ENCODE measurements at regions not wholly inside any gene's neighbourhood (a gene's known extent, or its start where the extent isn't known, plus 50 kb on each side); places are given as distances from the start of the nearest gene placed in this dataset.

DNA sequence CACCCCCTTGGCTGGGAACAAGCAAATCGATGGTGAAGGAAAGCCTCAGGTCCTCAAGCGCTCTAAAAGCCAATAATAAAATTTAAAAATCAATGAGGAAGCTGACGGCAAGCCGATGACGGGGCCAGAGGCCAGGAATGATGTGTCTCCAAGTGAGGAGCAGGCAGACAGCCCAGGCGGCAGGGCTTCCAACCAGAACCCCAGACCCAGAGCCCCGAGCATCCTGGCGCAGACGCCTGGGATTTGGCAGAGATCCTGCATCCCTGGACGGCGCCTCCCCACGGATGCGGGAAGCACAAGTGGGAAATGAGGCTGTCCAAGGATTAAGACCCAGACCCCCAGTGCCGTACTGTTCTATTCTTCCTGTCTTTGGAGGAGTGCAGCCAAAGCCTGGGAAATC, 123.0 kb upstream of the PROK2 start:
- DNase-seq = peak in 26 of 51 donors; percentile 4 to 52 (median 20)

DNA sequence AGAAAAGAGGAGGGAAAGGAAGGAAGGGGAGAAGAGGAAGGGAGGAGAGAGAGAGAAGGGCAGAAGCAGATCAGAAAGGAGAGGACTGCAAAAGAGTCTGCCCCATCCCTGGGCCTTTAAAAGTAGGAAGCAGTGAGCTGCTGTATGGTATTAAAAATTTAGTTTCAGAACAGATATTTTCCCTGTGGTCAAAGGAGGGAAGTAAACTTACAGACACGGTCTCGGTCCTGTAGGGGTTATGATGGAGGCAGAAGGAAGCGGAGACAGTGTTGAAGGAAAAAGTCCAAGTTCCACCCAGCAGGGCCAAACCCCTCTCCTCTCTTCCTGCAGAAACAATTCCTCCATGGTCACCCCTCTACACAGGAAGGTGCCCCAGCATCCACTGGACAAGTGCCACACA, 122.0 kb upstream of the PROK2 start:
- no peak for DNase-seq

DNA sequence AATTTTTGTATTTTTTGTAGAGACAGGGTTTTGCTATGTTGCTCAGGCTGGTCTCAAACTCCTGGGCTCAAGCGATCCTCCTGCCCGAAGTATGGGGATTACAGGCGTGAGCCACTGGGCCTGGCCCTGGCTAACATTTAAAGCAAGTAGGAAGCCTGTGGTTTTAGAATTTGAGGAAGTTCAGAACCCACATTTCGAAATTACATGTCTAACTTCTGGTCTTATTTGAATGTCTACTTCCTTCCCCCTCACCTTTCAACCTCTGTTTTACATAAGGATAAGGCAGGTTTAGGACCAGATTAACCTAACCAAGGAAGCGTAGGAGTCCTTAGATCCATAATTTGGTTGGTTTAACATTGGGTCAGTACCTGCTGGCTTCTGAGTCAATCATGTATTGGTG, 120.5 kb upstream of the PROK2 start:
- peak in 3 of 51 donors; percentile 2 to 4 (median 4) for DNase-seq

DNA sequence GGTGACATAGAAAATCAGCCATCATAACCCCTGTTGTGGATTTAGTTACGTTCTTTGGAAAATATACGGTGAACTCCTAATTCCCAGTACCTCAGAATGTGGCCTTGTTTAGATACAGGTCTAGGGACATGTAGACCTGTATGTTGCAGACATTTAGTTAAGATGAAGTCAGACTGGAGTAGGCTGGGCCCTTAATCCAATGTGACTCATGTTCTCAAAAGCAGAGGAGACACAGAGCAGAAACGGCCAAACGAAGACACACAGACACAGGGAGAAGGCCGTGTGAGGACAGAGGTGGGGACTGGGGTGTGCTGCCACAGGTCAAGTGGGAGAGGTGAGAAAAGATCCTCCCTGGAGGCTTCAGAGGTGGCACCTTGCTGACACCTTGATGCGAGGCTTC, 119.0 kb upstream of the PROK2 start:
- DNase-seq = no peak

DNA sequence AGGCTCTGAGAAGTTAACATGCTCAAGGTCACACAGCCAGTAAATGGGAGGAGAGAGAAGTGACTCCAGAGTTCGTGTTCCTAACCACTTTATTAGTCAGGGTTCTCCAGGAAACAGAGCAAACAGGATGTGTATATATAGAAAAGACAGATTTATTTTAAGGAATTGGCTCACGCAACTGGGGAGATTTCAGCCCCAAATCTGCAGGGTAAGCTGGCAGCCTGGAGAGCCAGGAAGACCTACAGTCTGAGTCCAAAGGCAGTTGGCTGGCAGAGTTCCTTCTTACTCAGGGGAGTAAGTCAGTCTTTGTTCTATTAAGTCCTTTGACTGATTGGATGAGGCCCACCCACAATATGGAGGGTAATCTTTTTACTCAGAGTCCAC, 118.2 kb upstream of the PROK2 start:
- DNase-seq = peak in 1 of 51 donors; percentile 2

DNA sequence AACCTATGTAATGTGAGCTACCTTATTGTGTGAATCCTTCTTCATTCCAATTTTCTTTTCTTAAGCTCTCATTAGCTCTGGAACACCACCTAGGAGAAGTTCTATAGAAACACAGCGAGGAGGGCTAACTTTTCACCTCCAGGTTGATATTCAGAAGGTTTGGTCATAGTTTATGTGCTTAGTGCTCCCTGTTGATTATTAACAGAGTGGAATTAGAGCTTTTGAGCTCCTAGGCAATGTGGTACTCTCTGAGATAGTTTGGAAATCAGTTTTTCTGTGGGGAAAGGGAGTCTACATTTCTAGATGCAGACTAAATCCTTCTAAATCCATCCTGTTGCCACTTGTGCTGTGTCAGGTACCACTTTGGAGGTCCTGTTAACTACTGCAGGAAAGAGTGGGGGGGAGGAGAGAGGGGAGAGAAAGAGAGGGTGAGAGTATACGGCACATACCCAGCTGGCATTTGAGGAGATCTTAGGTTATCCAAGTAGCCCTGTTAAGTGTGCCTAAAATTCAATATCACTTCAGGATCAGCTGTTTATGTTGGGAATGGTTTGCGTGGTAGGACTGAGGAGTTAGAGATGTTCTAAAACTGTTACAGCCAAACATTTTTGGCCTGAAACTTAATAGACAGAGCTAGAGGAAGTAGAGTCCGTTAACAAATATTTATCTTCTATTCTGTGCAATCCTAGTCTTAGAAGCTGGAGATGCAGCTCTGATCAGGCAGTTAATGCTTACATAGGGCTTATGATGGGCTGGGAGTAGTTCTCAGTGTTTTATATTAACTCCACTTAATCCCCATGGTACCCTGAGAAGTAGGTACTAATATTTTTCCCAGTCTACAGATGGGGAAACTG, 117.5 kb upstream of the PROK2 start:
- no peak for DNase-seq

DNA sequence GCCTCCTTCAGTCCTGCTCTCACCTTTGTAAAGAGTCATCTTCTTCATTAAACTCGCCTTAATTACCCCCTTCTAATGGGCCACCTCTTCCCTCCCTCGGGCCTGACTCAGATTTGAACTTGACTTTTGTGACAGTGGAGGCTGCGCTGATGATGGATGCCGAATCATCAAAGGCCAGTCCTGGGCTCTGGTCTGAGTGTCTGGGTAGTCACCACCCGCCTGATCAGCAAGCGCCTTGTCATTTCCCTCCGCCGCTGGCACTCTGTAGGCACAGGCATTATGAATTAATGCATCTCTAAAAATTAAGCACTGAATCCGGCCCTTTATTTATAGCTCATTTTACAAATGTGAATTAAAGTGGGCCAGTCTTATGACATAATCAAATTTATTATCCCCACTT, 116.7 kb upstream of the PROK2 start:
- DNase-seq = no peak

DNA sequence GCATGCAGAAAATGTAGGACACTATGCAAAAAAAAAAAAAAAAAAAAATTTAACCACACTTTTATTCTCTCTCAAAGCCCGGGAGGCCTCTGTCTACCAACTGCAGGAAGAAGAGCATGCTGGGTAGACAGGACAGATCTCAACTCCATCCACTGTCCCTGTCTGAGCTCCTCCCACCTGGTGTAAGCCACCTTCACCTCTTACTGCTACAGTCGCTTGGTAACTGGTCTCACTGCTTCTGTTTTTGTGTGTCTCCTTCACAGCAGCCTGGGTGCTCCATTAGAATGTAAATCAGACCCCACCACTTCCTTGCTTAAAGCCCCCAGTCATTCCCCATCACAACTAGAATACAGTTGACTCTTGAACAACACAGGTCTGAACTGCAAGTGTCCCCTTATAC, 115.1 kb upstream of the PROK2 start:
- DNase-seq = no peak

DNA sequence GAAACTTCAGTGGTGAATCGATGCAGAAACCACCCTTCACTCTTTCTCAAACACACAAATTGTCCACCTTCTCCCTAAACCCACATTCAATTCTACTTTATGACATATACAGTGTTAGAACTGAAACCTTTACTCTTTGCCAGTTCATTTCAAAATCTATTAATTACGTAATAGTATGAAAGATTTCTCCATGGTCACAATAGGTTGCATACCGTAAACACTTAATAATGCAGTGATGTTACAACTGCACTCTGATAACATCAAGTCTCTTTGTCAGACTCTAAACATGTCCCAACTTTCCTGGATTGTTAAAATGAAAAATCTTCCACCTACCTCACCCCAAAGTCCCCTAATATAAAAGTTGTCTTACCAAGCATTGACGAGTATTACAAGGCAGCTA, 111.8 kb upstream of the PROK2 start:
- no peak for DNase-seq

DNA sequence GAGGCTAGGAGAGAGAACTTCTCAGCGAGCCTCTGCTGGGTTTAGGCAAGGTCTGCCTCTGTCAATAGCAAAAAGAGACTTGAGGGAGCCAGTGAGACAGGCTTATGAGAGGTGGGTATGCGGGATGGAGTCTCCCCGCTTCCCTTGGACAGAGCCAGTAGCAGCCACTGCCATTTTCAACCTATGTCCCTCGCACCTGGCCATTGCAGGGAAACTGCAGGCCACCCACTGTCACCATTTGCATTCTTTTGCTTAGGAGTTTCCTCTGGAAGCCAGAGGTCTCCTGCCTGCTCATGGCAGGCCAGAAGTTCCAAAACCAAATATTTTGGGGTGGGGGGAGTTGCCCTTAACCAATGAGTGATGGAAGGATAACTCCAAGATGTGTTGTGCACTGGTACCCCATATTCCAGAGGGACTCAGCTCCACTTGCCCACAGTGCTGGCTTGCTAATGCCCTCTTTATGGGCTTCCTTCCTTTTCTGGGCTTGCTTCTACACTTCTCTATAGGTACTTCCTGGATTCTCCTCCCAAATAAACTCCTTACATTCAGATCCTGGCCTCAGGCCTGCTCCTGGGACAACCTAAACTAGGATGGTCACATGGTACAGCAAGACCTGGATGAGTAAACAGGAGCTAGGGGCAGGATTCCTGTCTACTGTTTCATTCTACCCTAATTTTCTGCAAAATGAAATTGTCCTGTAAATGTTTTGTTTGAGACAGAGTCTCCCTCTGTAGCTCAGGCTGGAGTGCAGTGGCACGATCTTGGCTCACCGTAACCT, 108.9 kb upstream of the PROK2 start:
- no peak for DNase-seq

DNA sequence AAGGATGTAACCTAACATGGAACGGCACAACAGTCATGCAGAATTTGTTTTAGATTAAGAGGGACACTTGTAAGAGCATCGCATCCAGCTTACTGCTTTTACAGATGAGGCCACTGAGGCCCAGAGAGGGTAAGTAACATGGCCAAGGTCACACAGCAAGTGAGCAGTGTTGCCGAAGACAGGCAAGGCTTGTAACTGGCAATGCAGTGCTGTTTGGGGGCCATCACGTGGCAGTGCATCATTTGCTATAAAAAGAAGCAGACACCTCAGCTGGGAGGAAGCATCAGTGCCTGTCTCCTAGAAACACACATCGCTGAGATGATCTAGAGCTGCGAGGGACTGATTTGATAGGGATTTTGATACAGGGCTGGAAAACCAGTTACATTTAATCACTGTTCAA, 108.2 kb upstream of the PROK2 start:
- DNase-seq = peak in 18 of 51 donors; percentile 4 to 70 (median 17)

DNA sequence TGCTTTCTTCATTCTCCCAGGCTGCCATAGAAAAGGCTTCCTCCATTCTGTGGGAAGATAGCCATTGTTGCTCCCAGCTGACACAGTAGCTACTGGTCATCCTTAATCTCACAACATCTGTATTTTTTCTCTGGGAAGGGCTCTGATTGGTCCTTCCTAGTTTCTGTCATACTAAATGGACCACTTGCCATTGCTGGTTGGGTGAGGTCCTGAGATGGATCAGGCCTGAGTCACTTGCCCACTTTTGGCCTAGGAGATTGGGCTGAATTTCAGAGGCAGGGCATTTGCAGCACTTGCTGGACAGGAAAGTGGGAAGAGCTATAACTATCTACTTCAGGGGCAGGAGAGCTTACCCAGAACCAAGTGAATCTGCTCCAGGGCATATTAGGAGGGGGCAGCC, 106.5 kb upstream of the PROK2 start:
- DNase-seq = no peak

DNA sequence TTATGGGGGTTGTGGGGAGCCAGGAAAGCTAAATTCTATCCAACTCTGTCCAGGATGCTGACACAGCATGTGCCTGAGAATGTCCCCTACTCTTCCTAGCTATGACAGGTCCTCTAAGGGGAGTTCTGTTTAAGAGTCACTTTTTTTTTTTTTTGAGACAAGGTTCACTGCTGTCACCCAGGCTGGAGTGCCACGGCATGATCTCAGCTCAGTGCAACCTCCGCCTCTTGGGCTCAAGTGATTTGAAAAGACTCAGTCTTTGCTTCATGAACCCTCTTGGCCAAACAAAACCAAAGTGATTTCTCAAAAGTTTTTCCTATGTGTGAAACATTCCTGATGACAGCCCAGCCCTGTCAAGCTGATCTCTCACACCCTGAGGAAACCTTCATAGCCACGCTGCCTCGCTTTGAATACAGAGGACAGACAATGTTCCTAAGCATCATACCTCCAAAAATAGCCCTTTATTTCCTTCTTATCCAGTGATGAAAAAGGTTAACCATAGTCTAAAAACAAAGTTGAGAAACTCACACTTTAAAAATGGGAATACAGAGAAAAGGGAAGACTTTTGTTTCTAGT, 105.5 kb upstream of the PROK2 start:
- no peak for DNase-seq

DNA sequence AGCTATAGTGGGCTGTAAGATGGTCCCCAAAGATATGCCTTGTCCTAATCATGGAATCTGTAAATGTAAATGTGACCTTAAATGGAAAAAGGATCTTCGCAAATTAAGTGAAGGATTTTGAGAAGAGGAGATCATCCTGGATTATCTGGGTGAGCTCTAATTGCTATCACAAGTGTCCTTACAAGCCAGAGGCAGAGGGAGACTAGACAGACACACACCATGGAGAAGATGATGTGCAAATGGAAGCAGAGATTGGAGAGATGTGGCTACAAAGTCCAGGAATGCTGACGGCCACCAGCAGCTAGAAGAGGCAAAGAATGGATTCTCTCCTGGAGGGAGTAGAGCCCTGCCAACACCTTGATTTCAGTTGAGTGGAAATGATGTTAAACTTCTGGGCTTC, 102.3 kb upstream of the PROK2 start:
- no peak for DNase-seq

DNA sequence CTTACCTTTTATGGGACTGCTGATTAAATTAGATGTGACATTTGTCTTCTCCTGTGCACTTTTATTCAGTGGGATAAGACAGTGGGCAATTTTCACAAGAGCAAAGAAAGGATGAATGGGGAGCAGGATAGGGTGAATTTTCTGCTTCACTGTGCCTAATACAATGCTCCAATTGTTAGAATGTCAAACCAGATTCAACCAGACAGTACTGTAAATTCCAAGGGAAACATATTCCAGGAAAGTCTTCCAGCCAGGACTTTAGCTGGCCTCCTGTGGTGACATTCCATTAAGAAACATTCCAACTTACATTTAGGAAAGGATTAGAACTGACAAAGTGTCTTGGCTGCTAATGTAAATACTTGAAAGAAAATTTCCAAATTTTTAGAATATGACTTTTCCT, 100.1 kb upstream of the PROK2 start:
- no peak for DNase-seq

DNA sequence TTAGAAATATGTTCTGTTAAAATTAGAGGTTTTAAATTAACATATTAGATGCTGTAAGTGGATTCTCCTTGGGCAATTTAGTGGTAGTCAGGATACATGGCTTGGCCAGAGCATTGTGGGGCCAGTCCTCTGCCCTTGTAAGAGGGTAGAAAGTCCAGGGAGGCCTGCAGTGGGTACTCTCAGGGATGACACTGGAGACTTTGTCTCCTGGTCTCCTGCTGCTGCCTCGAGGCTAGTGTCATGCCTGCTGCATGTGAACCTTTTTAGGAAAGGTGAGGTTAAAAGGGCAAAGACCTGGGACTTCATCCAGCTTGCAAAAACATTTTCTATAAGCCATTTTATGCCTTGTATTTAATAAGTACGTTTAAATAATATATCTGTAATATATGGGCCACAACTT, 96.8 kb upstream of the PROK2 start:
- DNase-seq = no peak

DNA sequence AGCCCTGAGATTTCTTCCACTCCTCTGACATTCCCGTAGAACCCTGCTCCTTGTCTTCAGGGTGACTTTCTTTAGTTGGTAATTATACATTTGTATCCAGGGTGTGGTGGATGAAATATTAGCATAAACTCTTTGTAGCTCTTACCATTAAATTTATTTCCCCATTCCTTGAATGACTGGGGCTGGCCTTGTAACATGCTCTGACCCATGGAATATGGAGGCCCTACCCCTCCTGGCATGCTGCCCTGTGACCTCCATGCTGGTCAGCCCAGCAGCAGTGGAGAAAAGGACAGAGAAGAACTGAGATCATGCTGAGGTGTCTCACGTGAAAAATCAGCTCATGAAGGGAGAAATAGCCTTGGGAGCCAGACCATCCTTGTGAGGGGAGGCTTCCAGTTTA, 96.1 kb upstream of the PROK2 start:
- no peak for DNase-seq

DNA sequence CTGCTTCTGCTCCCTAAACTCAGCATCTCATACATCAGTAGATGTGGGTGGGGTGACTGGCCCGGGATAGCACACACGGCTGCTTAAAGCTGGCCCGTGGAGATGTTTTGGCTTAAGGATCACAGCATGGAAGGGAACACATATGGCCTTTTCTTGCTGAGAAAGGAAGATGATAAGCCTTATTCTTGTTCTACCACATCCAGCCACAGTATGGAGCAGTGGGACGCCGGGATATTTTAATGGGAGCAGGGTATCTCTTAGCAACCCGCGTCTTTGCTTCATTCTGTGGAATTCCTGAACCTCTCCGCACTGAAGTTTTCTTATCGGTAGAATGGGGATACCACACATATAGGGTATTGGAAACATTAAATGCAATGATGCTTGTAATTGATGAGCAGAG, 94.1 kb upstream of the PROK2 start:
- DNase-seq = no peak

DNA sequence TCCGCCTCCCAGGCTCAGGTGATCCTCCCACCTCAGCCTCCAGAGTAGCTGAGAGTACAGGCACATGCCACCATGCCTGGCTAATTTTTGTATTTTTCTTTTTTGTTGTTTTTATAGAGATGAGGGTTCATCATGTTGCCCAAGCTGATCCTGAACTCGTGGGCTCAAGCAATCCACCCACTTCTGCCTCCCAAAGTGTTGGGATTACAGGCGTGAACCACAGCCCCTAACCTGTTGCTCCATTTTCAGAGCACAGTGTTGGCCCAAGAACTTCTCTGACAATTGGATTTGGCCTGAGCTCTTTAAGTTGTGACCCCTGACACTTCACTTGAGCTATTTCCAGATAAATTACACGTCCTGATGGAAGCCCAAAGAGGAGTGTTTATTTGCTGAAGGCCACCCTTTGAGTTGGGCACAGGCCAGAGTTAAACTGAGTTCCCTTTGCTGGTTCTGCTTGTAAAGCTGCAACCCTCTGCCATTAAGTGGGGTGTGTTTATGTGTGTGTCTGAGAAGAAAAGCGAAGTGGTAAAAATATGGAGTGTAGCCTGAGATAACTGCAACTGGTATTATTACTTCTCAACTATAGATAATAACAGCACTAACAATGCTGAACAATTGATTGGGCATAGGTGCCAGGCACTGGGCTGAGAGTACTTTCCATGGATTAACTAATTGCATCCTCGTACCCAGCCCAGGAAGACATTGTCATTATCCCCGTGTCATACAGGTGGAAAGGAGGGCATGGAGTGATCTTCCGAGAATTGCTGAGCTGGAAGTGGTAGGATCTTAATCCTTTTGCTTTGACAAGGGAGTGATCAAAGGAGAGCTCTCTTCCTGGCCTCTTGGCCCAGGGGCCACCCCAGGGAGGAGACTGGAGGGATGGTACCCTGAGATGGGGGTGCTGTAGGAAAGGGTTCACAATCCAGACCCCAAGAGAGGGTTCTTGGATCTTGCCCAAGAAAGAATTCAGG, 91.5 kb upstream of the PROK2 start:
- no peak for DNase-seq

DNA sequence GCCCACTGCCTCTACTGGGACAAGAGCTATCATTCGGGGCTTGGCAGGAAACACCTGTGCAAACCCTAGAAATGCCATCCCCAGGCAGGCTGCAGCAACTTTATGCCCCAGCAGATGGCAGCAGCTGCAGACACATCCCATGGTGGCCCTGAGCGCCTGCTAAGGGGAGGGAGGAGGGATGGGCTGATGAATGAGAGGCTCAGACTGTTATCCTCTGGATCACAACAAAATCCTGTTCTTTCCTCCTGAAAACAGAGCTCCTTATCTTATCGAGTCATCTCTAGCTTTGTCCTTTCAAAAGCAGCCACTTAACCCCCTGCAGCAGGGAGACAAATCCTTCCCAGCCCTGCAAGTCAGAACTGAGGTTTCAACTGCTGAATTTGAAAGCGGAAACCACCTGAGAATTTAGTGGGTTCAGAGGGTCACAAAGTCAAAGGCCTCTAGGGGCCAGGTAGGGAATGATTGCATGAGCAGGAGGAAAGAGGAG, 90.6 kb upstream of the PROK2 start:
- DNase-seq = peak in 48 of 51 donors; percentile 7 to 85 (median 57)

DNA sequence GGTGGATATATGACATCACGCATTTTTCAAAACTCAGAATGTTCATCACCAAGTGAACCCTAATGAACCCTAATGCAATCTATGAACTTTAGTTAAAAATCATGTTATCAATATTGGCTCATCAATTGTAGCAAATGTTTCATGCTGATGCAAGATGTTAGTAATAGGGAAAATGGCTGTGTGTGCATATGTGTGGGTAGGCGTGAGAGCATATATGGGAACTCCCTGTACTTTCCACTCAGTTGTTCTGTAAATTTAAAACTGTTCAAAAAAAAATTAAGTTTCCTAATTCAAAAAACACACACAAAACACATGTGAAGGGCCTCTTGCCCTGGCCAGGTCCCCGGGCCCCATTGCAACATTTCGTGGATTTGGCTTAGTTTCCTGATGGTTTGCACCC, 89.7 kb upstream of the PROK2 start:
- no peak for DNase-seq
